Activated B cell treated with CpG ODN at 0.5 μM for 24 hours (primary cell): ENCODE measurements at regions not wholly inside any gene's neighbourhood (a gene's known extent, or its start where the extent isn't known, plus 50 kb on each side); places are given as distances from the start of the nearest gene placed in this dataset.

Experiments
- ATAC-seq: fragments of 200-7000 bp; cut with Tn5 transposase; one replicate; pipeline ENCODE4 v1.10.0; 2021; ENCODE audit warnings: low read depth, mild to moderate bottlenecking, moderate library complexity
- CTCF ChIA-PET: fragments of 350-600 bp; sonication (Branson Sonifier 250); formaldehyde crosslinking; loops from one replicate; lab custom pipeline; 2021; ENCODE audit warnings: antibody characterized with exemption; lab: Charles Lee
- POLR2A ChIA-PET: fragments of 350-600 bp; sonication (Branson Sonifier 250); formaldehyde crosslinking; loops from one replicate; lab custom pipeline; 2021; ENCODE audit warnings: antibody characterized with exemption; lab: Charles Lee
- DNase-seq: peaks from one replicate; pipeline ENCODE4 v3.0.0; 2022
- H3K27ac Mint-ChIP-seq: one replicate; pipeline ENCODE4 v1.8.0; 2020; ENCODE audit warnings: mixed read lengths
- H3K27me3 Mint-ChIP-seq: one replicate; pipeline ENCODE4 v1.8.0; 2021; ENCODE audit warnings: mixed read lengths
- H3K36me3 Mint-ChIP-seq: one replicate; pipeline ENCODE4 v1.8.0; 2021; ENCODE audit warnings: low read depth, mixed read lengths
- H3K4me1 Mint-ChIP-seq: one replicate; pipeline ENCODE4 v1.8.0; 2021; ENCODE audit warnings: mixed read lengths
- H3K4me3 Mint-ChIP-seq: one replicate; pipeline ENCODE4 v1.8.0; 2020; ENCODE audit warnings: mild to moderate bottlenecking, mixed read lengths
- H3K9me3 Mint-ChIP-seq: one replicate; pipeline ENCODE4 v1.8.0; 2020; ENCODE audit warnings: mixed read lengths
- CTCF ChIP-seq: fragments of 200-600 bp; IDR thresholded peaks from one replicate; pipeline ENCODE4 v1.8.0; 2022; ENCODE audit warnings: antibody characterized with exemption, mild to moderate bottlenecking
- intact Hi-C: fragments of 100-400 bp; cut with micrococcal nuclease; formaldehyde crosslinking; loops from one replicate; pipeline ENCODE4 v1.15.1; 2024

- POLR2A ChIA-PET = no interaction called here
- CTCF ChIA-PET = interaction anchor here (2.1 to 3.5 kb wide), 2 partner anchors 45 to 171 kb away, joined by 7 to 16 read pairs; no protein-coding TSS in a partner anchor
- no peak for TF ChIP-seq CTCF
- ATAC-seq (no peak), DNase-seq (no peak)
- Mint-ChIP-seq H3K4me1 (peaks cover 4% of the 10 kb centered on the region), H3K27me3 (no peaks in the 10 kb centered on the region), H3K27ac (no peak overlapping the region), H3K9me3 (no peaks in the 10 kb centered on the region), H3K4me3 (no peak overlapping the region), H3K36me3 (no peaks in the 10 kb centered on the region)
- intact Hi-C loops = loop anchor here (5.0 kb wide), 1 partner anchor 64 kb away; no protein-coding TSS in a partner anchor
Measured at GRCh38 chr4:77430847-77431246, 174.8 kb upstream of the CXCL13 start.

GRCh38 chr4:77431546-77431945 lies 174.1 kb upstream of the CXCL13 start:
- ChIA-PET POLR2A (interaction anchor here (0.6 kb wide), 1 partner anchor 386 kb away, joined by 4 read pairs; no protein-coding TSS in a partner anchor), CTCF (interaction anchor here (2.0 to 3.5 kb wide), 3 partner anchors 46 to 192 kb away, joined by 4 to 16 read pairs (median 7); no protein-coding TSS in a partner anchor)
- peaks cover 4% of the 10 kb centered on the region for H3K4me1 Mint-ChIP-seq
- no peak for DNase-seq
- no peak for ATAC-seq
- H3K36me3 Mint-ChIP-seq = no peaks in the 10 kb centered on the region
- H3K9me3 Mint-ChIP-seq = no peaks in the 10 kb centered on the region
- TF ChIP-seq CTCF = no peak
- H3K27me3 Mint-ChIP-seq = no peaks in the 10 kb centered on the region
- H3K27ac Mint-ChIP-seq = no peak overlapping the region
- no peak overlapping the region for H3K4me3 Mint-ChIP-seq
- intact Hi-C loops = loop anchor here (5.0 kb wide), 1 partner anchor 64 kb away; no protein-coding TSS in a partner anchor

GRCh38 chr4:77432717-77433417 lies 172.8 kb upstream of the CXCL13 start:
- intact Hi-C loops = loop anchor here (1.0 to 5.0 kb wide), 4 partner anchors 48 to 193 kb away; no protein-coding TSS in a partner anchor
- Mint-ChIP-seq H3K27me3 (no peaks in the 10 kb centered on the region), H3K27ac (no peak overlapping the region), H3K9me3 (no peaks in the 10 kb centered on the region), H3K4me1 (peaks cover 4% of the 10 kb centered on the region), H3K36me3 (no peaks in the 10 kb centered on the region), H3K4me3 (no peak overlapping the region)
- CTCF ChIA-PET = interaction anchor here (0.7 to 3.5 kb wide), 7 partner anchors 11 to 193 kb away, joined by 3 to 16 read pairs (median 4); no protein-coding TSS in a partner anchor
- ATAC-seq = no peak
- POLR2A ChIA-PET = no interaction called here
- TF ChIP-seq CTCF = no peak
- no peak for DNase-seq

GRCh38 chr4:77433418-77433733 lies 172.2 kb upstream of the CXCL13 start:
- H3K27ac Mint-ChIP-seq = no peak overlapping the region
- TF ChIP-seq CTCF = no peak
- no peaks in the 10 kb centered on the region for H3K36me3 Mint-ChIP-seq
- no peak overlapping the region for H3K4me3 Mint-ChIP-seq
- no peaks in the 10 kb centered on the region for H3K9me3 Mint-ChIP-seq
- POLR2A ChIA-PET = no interaction called here
- CTCF ChIA-PET = interaction anchor here (0.7 to 3.5 kb wide), 8 partner anchors 10 to 193 kb away, joined by 3 to 16 read pairs (median 4); no protein-coding TSS in a partner anchor
- ATAC-seq = peak; percentile 70
- DNase-seq = no peak
- no peaks in the 10 kb centered on the region for H3K27me3 Mint-ChIP-seq
- peaks cover 4% of the 10 kb centered on the region for H3K4me1 Mint-ChIP-seq
- intact Hi-C loops = loop anchor here (1.0 to 5.0 kb wide), 4 partner anchors 48 to 193 kb away; no protein-coding TSS in a partner anchor

GRCh38 chr4:77434299-77435092 lies 171.1 kb upstream of the CXCL13 start:
- no peaks in the 10 kb centered on the region for H3K27me3 Mint-ChIP-seq
- H3K27ac Mint-ChIP-seq = no peak overlapping the region
- ChIA-PET CTCF (interaction anchor here (0.6 to 1.5 kb wide), 3 partner anchors 49 to 1003 kb away, joined by 3 read pairs; no protein-coding TSS in a partner anchor), POLR2A (no interaction called here)
- H3K4me1 Mint-ChIP-seq = peaks cover 4% of the 10 kb centered on the region
- no peak overlapping the region for H3K4me3 Mint-ChIP-seq
- H3K9me3 Mint-ChIP-seq = no peaks in the 10 kb centered on the region
- TF ChIP-seq CTCF = no peak
- intact Hi-C loops = loop anchor here (5.0 kb wide), 1 partner anchor 67 kb away; no protein-coding TSS in a partner anchor
- DNase-seq (no peak), ATAC-seq (no peak)
- no peaks in the 10 kb centered on the region for H3K36me3 Mint-ChIP-seq
